Upper lobe of left lung (tissue), 4 donors: ENCODE measurements at regions not wholly inside any gene's neighbourhood (a gene's known extent, or its start where the extent isn't known, plus 50 kb on each side); places are given as distances from the start of the nearest gene placed in this dataset.

Experiments used
- CTCF ChIP-seq, 6 experiments: fragments of 450-650 bp in 4 of 6; fragments of 200-600 bp in 2 of 6; sonication (generic) in 2 of 6; IDR thresholded peaks; one replicate each; pipeline ENCODE4 v1.5.1; 2016 to 2019; ENCODE audit warnings: antibody characterized with exemption in 6 of 6
- POLR2A ChIP-seq, 4 donors: fragments of 450-650 bp; IDR thresholded peaks; one replicate each; pipeline ENCODE4 v1.5.1; 2016 to 2017; ENCODE audit warnings: antibody characterized with exemption in 4 of 4, mild to moderate bottlenecking in 2 of 4

GRCh38 chr7:45421806-45422205 lies 152.4 kb upstream of the ADCY1 start:
- TF ChIP-seq POLR2A (IDR thresholded peaks at IDR 0.05): no peak
- no peak for TF ChIP-seq CTCF (IDR thresholded peaks at IDR 0.05)
